NCI-H345 (cell line): ENCODE measurements at regions not wholly inside any gene's neighbourhood (a gene's known extent, or its start where the extent isn't known, plus 50 kb on each side); places are given as distances from the start of the nearest gene placed in this dataset.
A peak's percentile ranks its signal among the peaks of the same experiment; 100 is the strongest.

Experiments
- DNase-seq: peaks from one replicate; lab custom pipeline; 2025; lab: John Stamatoyannopoulos, UW

DNA sequence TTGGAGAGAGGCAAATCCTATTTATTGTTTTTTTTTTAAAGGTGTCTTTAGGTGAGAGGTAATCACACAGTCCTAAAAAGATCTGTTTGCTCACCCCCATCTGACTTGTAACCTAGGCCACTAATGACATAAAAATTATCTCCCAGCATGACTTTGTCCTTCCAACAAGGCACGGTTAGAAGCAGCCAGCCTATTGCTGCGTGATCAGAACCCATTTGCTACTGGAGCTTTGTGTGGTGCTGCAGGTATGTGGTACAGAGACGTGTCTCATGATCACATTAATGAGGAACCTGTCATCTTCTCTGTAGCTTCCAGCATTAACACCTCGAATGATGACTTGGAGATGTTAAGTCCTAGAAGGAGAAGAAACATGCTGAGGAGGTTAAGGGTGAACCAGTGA lies 555.8 kb upstream of the TLE4 start:
- DNase-seq = peak; percentile 71

DNA sequence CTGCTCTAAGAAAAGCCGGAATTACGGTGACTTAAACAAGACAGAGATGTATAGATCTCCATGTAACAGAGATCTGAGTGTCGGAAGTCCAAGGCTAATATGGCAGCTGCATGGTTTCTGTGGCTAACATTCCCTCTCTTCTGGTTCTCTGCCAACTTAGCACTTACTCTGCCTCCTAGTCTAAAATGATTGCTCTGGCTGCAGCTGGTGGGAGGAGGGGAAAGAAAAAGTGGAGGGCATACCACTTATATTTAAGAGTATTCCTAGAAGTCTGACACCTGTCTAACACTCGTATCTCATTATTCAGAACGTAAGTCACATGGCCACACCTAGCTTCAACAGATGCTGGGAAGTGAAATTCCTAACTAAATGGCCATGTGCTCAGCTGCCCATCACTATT lies 551.5 kb upstream of the TLE4 start:
- peak; percentile 50 for DNase-seq

DNA sequence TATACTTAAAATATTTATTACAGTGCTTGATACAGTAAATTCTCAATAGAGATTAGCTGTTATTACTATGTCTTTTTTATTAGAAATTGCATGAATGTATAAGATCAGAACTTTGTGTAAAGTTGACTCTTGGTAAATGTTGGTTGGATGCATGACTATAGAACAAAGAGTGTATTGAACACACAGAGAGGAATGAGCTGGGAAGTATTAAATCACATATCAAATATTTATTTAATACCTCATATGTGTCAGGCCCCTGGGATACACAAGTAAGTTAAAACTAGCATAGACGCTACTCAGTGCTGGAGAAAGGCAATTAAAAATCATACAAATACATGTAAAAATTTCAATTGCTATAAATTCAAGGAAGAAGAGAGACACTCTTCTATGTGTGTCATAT lies 550.7 kb upstream of the TLE4 start:
- no peak for DNase-seq

DNA sequence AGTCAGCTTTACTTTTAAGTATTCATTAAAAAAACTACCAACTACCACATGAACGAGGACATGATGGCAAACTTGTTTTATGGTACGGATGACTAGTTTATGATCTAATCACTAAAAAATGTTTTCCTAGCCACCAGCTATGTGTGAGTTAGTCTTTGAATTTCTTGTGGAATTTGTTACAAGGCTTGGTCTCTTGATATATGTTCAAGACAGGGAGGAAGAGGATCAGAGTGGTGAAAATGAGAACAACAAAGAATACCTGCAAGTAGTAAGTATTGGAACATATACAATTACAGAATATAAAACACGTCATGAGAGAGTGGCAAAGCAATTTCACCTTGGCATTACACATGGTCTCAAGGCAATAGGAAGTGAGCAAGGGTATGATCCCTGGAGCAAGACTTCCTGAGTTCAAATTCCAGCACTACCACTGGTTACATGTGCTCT lies 548.6 kb upstream of the TLE4 start:
- DNase-seq = no peak

DNA sequence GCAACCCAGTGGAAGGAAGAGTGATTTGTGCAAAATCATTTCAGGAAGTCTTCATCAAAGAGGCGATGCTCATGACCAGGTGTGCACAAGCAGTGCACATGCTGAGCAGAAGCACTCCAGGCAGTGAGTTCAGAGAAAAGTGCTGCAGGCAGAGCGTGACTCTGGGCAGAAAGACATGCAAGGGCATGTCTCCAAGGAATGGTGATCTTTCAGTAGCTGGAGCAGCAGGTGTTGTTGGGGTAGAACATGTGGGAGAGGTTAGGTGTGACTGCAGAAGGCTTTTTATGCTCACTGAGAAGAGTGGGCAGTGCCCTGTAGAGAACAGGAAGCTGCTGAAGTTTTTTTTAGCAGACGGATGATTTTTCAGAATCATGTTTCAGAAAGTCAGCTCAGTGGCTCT lies 545.4 kb upstream of the TLE4 start:
- peak; percentile 79 for DNase-seq

DNA sequence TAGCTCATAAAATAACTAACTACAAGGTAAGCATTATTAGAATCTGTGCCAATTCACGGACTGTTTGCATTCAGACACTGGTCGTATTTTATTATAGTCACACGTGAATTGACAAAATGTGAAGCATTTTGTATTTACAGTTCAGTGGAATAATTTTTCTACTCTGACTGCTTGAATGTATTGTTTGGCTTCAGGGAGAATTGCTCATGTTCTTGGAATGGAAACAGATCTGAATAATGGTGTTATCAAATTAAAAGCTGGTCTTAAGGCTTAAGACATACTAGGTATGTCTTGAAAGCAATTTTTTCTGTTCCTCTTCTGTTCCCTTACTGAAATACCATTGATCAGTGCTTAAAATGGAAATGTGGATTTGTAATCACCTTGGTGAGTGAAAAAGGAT lies 543.7 kb upstream of the TLE4 start:
- no peak for DNase-seq

DNA sequence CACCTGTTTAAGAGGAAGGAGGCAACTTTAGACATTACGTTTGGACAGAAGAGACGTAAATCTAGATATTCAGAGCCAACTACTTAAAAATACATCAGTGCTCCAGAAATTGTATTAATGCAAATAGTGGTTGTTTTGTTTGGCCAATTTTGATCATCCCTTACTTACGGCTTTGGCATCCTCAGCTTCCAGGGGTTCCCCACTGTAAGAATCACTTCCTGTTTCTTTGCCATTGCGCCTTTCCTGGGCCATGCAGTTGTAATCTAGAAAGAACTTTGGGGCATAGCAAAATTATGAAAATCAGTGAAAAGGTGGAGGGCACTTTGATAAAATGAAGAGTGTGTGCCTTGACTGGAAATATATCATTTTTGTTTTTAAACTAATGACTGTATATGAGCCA lies 537.2 kb upstream of the TLE4 start:
- DNase-seq = no peak

DNA sequence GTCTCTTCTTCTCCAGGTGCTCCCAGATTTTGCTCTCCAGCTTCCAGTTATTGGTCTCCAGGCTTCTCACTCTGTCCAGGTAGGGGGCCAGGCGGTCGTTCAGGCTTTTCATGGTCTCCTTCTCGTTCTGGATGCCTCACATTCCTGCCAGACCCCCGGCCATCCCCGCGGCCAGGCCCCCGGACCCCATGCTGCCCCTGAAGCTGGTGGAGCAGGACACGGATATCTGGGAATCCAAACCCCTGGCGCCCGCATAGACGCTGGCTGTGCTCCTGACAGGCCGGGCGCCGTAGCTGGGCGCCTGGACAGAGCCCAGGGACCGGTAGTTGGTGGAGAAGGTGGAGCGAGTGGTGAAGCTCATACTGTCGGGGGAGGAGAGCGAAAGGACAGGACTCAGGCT lies 534.4 kb upstream of the TLE4 start:
- no peak for DNase-seq

DNA sequence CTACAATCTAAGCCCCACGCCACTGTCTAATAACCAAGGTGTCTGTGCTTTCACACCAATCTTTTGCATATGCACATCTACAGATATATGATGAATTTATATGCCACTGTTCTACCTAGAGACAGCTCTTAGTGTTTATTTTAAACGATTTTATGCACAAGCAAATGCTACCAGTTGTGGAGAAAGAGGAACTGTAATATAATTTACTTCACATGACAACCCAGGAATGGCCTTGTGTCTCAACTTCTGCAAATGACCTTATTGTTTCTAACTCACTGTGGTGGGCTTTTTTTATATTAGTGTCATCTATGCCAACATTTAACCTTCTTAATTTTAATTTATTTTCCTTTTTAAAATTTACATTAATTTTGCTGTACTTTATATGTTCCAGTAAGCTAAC lies 531.1 kb upstream of the TLE4 start:
- DNase-seq = no peak

DNA sequence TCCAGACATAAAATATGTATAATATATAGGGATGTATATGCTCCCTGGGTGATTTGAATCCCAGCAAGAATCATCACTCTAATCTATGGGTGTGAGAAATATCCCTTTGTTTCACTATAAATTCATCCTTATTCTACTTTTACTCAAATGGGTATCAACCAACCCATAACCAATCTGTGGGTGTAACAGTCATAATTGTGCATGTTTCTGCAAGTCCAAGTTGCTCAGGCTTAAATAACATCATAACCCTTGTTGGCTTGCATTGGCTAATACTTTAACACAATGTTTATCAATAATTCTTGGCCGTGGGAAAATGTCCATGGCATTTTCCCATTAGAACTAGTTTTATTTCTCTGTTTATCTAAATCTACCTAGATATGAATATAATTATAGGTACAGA lies 530.5 kb upstream of the TLE4 start:
- DNase-seq = no peak

DNA sequence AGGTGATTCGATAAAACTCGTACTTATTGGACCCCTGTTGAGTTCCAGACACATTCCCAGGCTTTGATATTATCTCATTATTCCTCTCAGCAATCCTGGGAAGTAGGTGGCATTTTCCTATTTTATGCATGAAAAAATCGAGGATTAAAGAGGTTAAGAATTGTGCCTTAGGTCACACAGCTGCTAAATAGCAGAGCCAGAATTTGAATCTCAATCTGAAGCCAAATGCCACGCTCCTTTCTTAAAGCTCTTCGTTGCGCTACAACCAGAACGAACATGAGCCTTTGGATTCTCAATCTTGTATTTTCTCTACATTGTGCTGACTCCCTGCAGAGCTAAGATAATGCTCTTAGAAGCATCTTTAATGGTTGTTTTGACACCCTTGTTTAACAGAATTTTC lies 527.8 kb upstream of the TLE4 start:
- DNase-seq = no peak

DNA sequence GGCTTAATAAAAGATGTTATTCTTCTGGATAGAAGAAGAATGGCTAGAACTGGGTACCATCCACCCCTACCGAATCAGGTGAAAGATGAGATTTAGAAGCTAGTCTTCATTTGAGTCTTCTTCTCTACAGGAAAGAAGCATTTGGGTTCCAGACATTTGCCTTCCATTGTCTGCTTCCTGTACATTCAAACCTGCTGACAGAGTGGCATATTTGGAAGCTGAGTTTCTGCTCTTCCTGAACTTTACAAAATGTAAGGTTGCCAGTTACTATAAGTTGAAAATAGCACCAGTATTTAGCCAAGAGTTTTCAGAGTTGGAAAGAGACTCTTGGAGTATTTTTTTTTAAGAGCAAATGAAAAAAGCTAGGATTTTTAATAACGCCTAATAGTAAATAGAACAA lies 525.4 kb upstream of the TLE4 start:
- DNase-seq = no peak

DNA sequence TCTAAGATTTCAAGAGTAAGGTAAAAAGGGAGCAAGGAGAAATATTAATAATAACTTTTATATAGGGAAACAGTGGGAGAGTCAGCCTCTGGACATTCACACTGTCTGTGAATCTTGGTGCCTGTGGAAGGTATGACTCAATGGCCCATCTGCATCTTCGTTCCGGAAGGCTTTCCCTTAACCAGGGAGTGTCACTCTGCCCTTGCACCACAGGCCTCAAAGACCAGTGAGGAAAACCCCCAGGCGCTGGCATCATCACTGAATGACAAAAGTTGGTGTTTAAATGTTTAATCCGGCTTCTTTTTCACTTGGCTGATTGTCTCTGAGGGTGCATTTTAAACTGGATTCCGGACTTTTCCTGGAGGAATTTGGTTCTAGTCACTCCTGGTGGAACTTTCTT lies 522.4 kb upstream of the TLE4 start:
- DNase-seq = no peak

DNA sequence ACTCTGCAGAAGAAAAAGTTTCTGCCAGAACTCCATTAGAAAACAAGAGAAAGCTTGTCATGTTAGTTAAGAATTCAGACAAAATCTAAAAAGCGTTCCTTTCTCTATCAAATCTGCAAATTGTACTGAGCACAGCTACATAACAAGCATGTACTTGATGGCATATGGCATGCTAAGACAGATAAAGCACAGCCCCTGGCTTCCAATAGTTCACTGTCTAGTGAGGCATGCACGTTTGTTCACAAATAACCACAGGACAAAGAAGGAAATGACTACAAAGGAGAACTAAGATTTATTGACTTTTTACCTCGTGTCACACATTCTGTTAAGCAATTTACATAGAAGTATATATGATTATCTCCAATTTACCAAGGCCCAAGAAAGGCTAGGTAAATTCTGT lies 518.2 kb upstream of the TLE4 start:
- no peak for DNase-seq

DNA sequence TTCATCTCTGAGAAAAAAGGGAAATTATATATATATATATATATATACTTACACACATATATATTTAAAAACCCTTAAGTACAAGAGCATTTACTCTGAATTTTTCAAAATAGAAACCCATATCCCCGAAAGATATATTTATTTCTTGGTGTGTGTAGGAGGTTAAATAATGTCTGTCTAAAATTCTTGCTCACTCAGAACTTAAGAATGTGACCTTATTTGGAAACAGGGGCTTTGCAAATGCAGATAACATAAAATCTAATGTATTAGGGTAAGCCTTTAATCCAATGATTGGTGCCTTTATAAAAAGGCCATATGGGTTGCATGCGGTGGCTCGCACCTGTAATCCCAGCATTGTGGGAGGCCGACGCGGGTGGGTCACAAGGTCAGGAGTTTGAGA lies 517.3 kb upstream of the TLE4 start:
- no peak for DNase-seq

DNA sequence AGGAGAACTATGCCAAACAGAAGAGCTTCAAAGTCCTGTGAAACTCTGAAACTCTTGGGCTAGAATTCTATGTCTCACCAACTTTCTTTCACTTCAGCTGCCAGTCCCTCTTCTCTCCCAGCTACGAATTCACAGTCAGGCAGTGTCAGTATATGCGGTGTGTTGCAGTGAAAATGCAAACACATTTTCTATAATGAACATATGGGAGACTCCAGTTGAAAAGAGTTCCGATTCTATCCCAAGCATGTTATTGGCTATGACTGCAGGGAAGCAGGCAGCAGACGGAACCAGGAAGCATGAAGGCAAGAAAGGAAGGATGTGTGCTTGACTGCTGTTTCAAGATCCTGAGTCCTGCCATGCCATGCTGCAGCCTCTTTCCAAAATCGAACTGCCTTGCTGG lies 515.7 kb upstream of the TLE4 start:
- no peak for DNase-seq

DNA sequence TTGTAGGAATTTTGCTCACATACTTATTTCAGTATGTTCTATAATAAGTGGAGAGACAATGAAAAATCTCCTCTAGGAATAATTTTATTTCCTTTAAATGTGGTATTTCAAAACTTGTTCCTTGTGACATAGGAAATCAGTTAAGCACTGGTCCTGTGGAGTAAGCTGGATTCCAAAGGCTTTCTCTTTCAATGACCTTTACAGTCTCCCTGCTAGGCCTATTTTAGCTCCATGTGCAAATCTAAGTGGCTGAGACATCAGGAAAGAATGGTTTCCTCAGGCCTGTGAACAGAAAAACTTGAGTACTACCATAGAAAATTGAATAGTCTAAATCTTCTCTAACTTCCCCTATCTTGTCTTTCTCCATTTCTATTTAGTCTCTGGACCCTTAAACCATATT lies 514.2 kb upstream of the TLE4 start:
- DNase-seq = no peak

DNA sequence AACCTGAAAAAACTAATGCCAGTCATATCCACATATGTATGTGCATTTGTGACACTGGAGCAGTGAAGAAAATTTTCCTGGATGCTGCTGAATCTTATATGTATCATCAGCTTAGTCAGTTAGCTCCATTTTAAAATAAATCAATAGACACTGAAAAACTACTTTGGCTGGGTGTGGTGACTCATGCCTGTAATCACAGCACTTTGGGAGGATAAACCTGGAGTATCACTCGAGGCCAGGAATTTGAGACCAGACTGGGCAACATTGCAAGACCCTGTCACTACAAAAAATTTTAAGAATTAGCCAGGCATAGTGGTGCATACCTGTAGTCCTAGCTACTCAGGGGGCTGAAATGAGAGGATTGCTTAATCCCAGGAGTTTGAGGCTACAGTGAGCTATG lies 511.0 kb upstream of the TLE4 start:
- DNase-seq = no peak

DNA sequence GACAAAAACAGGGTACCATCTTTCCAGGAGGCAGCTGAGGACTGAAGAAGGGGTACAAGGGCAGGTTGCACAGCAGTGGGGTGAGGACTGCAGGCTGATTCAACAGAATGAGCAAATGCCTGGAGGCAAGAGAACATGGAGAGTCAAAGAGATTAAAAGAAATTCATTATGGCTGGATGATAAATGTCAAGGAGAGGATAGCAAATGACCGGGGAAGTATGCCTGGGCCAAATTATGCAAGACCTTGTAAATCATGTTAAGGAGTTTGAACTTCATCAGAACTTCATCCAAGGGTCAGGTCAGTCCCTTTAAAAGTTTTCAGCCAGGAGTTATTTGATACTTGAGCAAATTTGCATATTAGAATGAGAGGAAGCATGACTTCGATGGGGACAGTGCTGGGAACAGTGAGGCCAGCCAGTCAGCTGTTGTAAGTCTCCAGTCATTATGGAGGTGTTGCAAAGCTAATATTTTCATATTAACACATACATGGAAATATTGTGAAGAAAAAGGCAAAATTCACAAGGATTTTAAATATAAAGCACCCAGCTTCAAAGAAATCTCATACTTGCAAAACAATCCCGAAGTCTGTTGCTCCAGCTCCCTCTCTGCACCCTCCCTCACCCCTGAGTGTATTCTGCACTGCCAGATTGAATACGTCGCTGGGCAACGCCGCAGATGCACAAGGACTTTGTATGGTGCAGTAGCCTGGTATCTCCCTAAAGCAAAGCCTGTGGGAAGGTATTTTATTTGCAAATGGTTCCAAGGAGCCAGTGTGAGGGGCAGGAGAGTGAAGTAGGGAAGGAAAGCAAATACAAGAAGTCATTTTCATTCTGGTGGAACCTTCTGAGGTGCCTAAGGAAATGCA lies 509.8 kb upstream of the TLE4 start:
- no peak for DNase-seq

DNA sequence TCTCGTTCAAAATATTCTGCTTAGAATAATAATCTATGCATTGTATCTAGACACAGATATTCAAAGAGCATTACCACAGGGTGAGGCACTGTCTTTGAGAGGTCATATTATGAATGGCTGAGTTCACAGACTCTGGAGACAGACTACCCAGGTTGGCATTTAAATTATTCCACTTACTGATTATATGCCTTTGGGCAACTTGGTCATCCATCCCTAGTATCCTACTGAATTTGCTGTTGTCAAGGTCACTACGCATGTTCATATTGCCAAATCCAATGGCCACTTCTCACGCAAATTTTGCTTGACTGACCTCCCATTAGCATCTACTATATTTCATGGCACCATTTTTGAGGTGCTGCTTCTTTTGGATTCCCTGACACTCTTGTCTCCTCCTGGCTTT lies 498.6 kb upstream of the TLE4 start:
- DNase-seq = no peak

DNA sequence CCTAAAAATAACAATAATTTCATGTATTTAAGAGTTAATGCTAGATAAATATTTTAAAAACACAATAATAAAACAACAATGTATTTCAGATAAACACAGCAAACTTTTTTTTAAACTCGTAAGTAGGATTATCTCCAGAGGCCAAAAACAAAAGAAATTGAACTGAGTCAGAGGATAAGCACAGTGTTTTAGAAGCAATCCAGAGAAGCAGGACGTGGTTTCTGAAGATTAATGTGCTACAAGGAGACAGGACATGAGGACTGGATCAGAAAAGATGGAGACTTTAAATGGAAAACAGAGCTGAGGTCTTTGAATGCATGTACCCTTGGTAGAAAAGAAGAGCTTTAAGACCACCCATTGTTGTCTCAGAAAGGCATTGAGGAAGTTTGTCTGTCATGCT lies 491.2 kb upstream of the TLE4 start:
- no peak for DNase-seq

DNA sequence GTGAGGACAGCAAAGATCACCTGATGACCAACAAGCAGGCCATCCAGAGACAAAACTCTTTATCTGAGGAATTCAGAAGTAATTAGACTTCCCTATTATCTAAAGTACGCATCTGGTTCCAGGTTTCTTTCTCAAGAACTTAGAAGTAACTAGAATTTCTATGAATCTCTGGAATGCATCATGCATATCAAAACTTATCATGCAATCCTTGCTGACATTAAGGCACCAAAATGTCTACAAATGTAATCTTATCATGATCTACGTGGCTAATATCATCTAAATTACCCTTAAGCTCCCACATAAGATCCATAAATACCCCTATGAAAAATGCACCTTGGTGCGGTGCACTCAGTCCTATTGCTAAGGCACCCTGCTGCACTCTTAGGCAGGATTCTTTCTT lies 488.1 kb upstream of the TLE4 start:
- no peak for DNase-seq

DNA sequence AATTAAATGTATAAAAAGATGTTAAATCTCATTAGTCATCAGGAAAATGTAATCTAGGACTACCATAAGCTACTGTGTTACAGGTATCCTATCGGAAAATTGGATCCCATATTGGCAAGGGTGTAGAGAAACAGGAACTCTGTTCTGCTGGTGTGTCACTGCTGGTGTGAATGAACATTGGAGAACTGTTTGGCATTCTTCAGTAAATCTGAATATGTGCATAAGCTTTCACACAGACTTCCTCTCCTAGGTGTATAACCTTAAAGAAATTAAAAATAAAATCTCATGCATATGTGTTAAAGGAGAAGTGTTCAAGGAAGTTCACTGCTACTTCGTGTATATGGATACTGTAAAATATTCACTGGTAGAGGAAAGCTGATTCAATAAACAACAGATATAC lies 484.6 kb upstream of the TLE4 start:
- DNase-seq = no peak

DNA sequence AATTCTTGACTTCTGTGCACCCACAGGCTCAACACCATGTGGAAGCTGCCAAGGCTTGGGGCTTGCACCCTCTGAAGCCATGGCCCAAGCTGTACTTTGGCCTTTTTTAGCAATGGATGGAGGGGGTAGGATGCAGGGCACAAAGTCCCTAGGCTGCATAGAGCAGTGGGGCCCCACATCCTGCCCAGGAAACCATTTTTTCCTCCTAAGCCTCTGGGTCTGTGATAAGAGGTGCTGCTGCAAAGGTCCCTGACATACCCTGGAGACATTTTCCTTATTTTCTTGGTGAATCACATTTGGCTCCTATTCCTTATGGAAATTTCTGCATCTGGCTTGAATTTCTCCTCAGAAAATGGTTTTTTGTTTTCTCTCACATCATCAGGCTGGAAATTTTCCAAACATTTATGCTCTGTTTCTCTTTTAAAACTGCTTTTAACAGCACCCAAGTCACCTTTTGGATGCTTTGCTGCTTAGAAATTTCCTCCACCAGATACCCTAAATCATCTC lies 482.7 kb upstream of the TLE4 start:
- no peak for DNase-seq
